ENCODE measurements at regions not wholly inside any gene's neighbourhood (a gene's known extent, or its start where the extent isn't known, plus 50 kb on each side); places are given as distances from the start of the nearest gene placed in this dataset.

GRCh38 chr10:128833671-128834070 is 633.4 kb upstream of the MGMT start:
- TF ChIP-seq, protein P1, sequence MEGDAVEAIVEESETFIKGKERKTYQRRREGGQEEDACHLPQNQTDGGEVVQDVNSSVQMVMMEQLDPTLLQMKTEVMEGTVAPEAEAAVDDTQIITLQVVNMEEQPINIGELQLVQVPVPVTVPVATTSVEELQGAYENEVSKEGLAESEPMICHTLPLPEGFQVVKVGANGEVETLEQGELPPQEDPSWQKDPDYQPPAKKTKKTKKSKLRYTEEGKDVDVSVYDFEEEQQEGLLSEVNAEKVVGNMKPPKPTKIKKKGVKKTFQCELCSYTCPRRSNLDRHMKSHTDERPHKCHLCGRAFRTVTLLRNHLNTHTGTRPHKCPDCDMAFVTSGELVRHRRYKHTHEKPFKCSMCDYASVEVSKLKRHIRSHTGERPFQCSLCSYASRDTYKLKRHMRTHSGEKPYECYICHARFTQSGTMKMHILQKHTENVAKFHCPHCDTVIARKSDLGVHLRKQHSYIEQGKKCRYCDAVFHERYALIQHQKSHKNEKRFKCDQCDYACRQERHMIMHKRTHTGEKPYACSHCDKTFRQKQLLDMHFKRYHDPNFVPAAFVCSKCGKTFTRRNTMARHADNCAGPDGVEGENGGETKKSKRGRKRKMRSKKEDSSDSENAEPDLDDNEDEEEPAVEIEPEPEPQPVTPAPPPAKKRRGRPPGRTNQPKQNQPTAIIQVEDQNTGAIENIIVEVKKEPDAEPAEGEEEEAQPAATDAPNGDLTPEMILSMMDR (IDR thresholded peaks at IDR 0.05): no peak
- no peak for TF ChIP-seq EP300 (IDR thresholded peaks at IDR 0.05; ENCODE audit: borderline replicate concordance in 1 of 2, low read depth in 1 of 2, low read length in 1 of 2)
- no peak for TF ChIP-seq USF2 (IDR thresholded peaks at IDR 0.05; ENCODE audit: borderline replicate concordance, low read depth, low read length)
- no peak for TF ChIP-seq SIN3A (IDR thresholded peaks at IDR 0.05; ENCODE audit: borderline replicate concordance, low read depth, low read length)
- TF ChIP-seq TAF1 (IDR thresholded peaks at IDR 0.05; ENCODE audit: borderline replicate concordance, low read depth, low read length): no peak
- no peak for TF ChIP-seq RFX5 (IDR thresholded peaks at IDR 0.05; ENCODE audit: low read length)
- no peak for TF ChIP-seq REST (IDR thresholded peaks at IDR 0.05; ENCODE audit: low read depth, low read length)
- TF ChIP-seq MXI1 (IDR thresholded peaks at IDR 0.05; ENCODE audit: low read depth, low read length): no peak
